CD14-positive monocyte (primary cell): ENCODE measurements at regions not wholly inside any gene's neighbourhood (a gene's known extent, or its start where the extent isn't known, plus 50 kb on each side); places are given as distances from the start of the nearest gene placed in this dataset.

Experiments used
- DNase-seq, 3 donors: peaks; one replicate each; pipeline ENCODE4 v3.0.0-alpha.2; 2011 to 2022
- H2AFZ ChIP-seq: 2 replicates; pipeline ENCODE4 v1.6.0; 2012; ENCODE audit warnings: mild to moderate bottlenecking, low read depth, low read length, inconsistent platforms; ENCODE audit not compliant: insufficient read depth, poor library complexity, severe bottlenecking
- H3K27ac ChIP-seq, 2 donors: 1 replicate in 1 of 2; 2 replicates in 1 of 2; pipeline ENCODE4 v1.5.1; 2012 to 2013; ENCODE audit warnings: low read length in 2 of 2, control low read depth in 1 of 2, inconsistent platforms in 1 of 2, low read depth in 1 of 2, mild to moderate bottlenecking in 1 of 2
- H3K27me3 ChIP-seq, 2 donors: one replicate each; pipeline versions ENCODE4 v1.6.0 to v1.6.1; 2011 to 2013; ENCODE audit warnings: low read length in 2 of 2; ENCODE audit not compliant: control insufficient read depth in 2 of 2, insufficient read depth in 2 of 2
- H3K36me3 ChIP-seq, 2 donors: replicated peaks in 1 of 2; 1 replicate in 1 of 2; 2 replicates in 1 of 2; pipeline versions ENCODE4 v1.5.1 to v1.6.1; 2012 to 2013; ENCODE audit warnings: low read length in 2 of 2, control low read depth in 1 of 2, inconsistent platforms in 1 of 2, mild to moderate bottlenecking in 1 of 2; ENCODE audit not compliant: insufficient read depth in 2 of 2, control insufficient read depth in 1 of 2
- H3K4me1 ChIP-seq, 2 donors: 1 replicate in 1 of 2; 2 replicates in 1 of 2; pipeline versions ENCODE4 v1.5.1 to v1.6.1; 2012 to 2013; ENCODE audit warnings: low read length in 2 of 2, control low read depth in 1 of 2, inconsistent platforms in 1 of 2, mild to moderate bottlenecking in 1 of 2, moderate library complexity in 1 of 2; ENCODE audit not compliant: insufficient read depth in 2 of 2, control insufficient read depth in 1 of 2
- H3K4me2 ChIP-seq: replicated peaks from 2 replicates; pipeline ENCODE3; 2012; ENCODE audit warnings: low read length, moderate library complexity, mild to moderate bottlenecking; ENCODE audit not compliant: poor library complexity, severe bottlenecking; ENCODE audit errors: extremely low read depth
- H3K4me3 ChIP-seq, 3 experiments: fragments of 200-600 bp in 1 of 3; sonication (generic) in 1 of 3; replicated peaks in 1 of 3; 1 replicate in 2 of 3; 2 replicates in 1 of 3; pipeline ENCODE4 v1.5.1; 2011 to 2013; ENCODE audit warnings: low read length in 3 of 3, mild to moderate bottlenecking in 3 of 3, control low read depth in 2 of 3, low read depth in 2 of 3, inconsistent platforms in 1 of 3, moderate library complexity in 1 of 3
- H3K79me2 ChIP-seq: 2 replicates; pipeline ENCODE4 v1.6.0; 2012; ENCODE audit warnings: mild to moderate bottlenecking, control low read depth, inconsistent platforms, low read length, moderate library complexity; ENCODE audit not compliant: insufficient read depth
- H3K9ac ChIP-seq: 2 replicates; pipeline ENCODE4 v1.6.0; 2017; ENCODE audit warnings: low read length, mild to moderate bottlenecking; ENCODE audit not compliant: insufficient read depth, poor library complexity, severe bottlenecking
- H3K9me3 ChIP-seq, 2 donors: replicated peaks in 1 of 2; 1 replicate in 1 of 2; 2 replicates in 1 of 2; pipeline versions ENCODE4 v1.5.1 to v1.6.1; 2012 to 2013; ENCODE audit warnings: low read length in 2 of 2, control low read depth in 1 of 2; ENCODE audit not compliant: control insufficient read depth in 1 of 2, insufficient read depth in 1 of 2
- H4K20me1 ChIP-seq: 2 replicates; pipeline ENCODE4 v1.6.0; 2012; ENCODE audit warnings: mild to moderate bottlenecking, low read length, control low read depth, moderate library complexity; ENCODE audit not compliant: insufficient read depth
- H3K27ac Mint-ChIP-seq, 7 donors: one replicate each; pipeline ENCODE4 v1.8.0; 2020; ENCODE audit warnings: mild to moderate bottlenecking in 7 of 7, mixed read lengths in 7 of 7, moderate library complexity in 6 of 7, inconsistent platforms in 2 of 7
- H3K27me3 Mint-ChIP-seq, 3 donors: one replicate each; pipeline ENCODE4 v1.8.0; 2021 to 2022; ENCODE audit warnings: low read depth in 3 of 3, mild to moderate bottlenecking in 3 of 3, mixed read lengths in 3 of 3, moderate library complexity in 3 of 3, inconsistent platforms in 1 of 3
- H3K36me3 Mint-ChIP-seq, 2 donors: one replicate each; pipeline ENCODE4 v1.8.0; 2020; ENCODE audit warnings: mixed read lengths in 2 of 2, inconsistent platforms in 1 of 2, mild to moderate bottlenecking in 1 of 2
- H3K4me1 Mint-ChIP-seq: one replicate; pipeline ENCODE4 v1.8.0; 2020; ENCODE audit warnings: mild to moderate bottlenecking, mixed read lengths
- H3K4me3 Mint-ChIP-seq, 2 donors: one replicate each; pipeline ENCODE4 v1.8.0; 2020; ENCODE audit warnings: mild to moderate bottlenecking in 2 of 2, mixed read lengths in 2 of 2, moderate library complexity in 1 of 2
- H3K9me3 Mint-ChIP-seq, 7 donors: one replicate each; pipeline ENCODE4 v1.8.0; 2020 to 2022; ENCODE audit warnings: mixed read lengths in 7 of 7, mild to moderate bottlenecking in 6 of 7, moderate library complexity in 6 of 7, inconsistent platforms in 2 of 7
- CTCF ChIP-seq: fragments of 200-600 bp; IDR thresholded peaks from one replicate; pipeline ENCODE4 v1.8.0; 2022; ENCODE audit warnings: antibody characterized with exemption, mild to moderate bottlenecking
- WGBS: methylation state at CpG from one replicate; pipeline ENCODE4 v1.1.5; 2013; ENCODE audit warnings: missing lambda C conversion rate; ENCODE audit not compliant: insufficient coverage; 5-methylcytosine and 5-hydroxymethylcytosine counted together
- intact Hi-C, 2 donors: fragments of 100-400 bp; cut with micrococcal nuclease; formaldehyde crosslinking; loops; one replicate each; pipeline versions ENCODE4 v1.15.0 to v1.15.1; 2023

GRCh38 chr6:163841733-163842132 is 427.2 kb downstream of the QKI start:
- Mint-ChIP-seq H3K27me3 (peaks cover 10 to 20% (median 13%) of the 10 kb centered on the region in 3 donors), H3K27ac (no peak overlapping the region), H3K36me3 (no peaks in the 10 kb centered on the region), H3K4me1 (no peaks in the 10 kb centered on the region), H3K4me3 (no peak overlapping the region), H3K9me3 (peaks cover 8 to 17% (median 13%) of the 10 kb centered on the region in 7 donors)
- intact Hi-C loops = no loop called here
- Histone ChIP-seq H3K79me2 (no peaks in the 10 kb centered on the region), H3K27me3 (peaks cover 2 to 3% of the 10 kb centered on the region in 2 donors), H3K4me2 (no peak overlapping the region), H3K27ac (no peak overlapping the region), H3K36me3 (no peaks in the 10 kb centered on the region), H3K4me1 (no peaks in the 10 kb centered on the region), H3K9ac (no peak overlapping the region), H4K20me1 (no peaks in the 10 kb centered on the region), H3K9me3 (peaks cover 12% of the 10 kb centered on the region in 2 donors), H3K4me3 (no peak overlapping the region), H2AFZ (no peak overlapping the region)
- DNase-seq = no peak
- TF ChIP-seq CTCF = no peak
- 89% methylated on average over 3 of the region's 3 CpGs for WGBS

GRCh38 chr6:163841326-163841725 is 426.8 kb downstream of the QKI start:
- H3K4me1 Mint-ChIP-seq = no peaks in the 10 kb centered on the region
- H3K4me1 ChIP-seq = no peaks in the 10 kb centered on the region
- no peak overlapping the region for H3K4me3 ChIP-seq
- peaks cover 12% of the 10 kb centered on the region in 2 donors for H3K9me3 ChIP-seq
- TF ChIP-seq CTCF = no peak
- no peak overlapping the region for H3K27ac Mint-ChIP-seq
- no peak overlapping the region for H3K27ac ChIP-seq
- H4K20me1 ChIP-seq = no peaks in the 10 kb centered on the region
- H3K36me3 ChIP-seq = no peaks in the 10 kb centered on the region
- peaks cover 2 to 3% of the 10 kb centered on the region in 2 donors for H3K27me3 ChIP-seq
- H3K36me3 Mint-ChIP-seq = no peaks in the 10 kb centered on the region
- intact Hi-C loops = no loop called here
- DNase-seq = no peak
- no peak overlapping the region for H3K4me3 Mint-ChIP-seq
- H3K9ac ChIP-seq = no peak overlapping the region
- no peak overlapping the region for H3K4me2 ChIP-seq
- 50% methylated on average over 2 of the region's 2 CpGs for WGBS
- peaks cover 10 to 24% (median 13%) of the 10 kb centered on the region in 3 donors for H3K27me3 Mint-ChIP-seq
- H3K9me3 Mint-ChIP-seq = peaks cover 8 to 18% (median 12%) of the 10 kb centered on the region in 7 donors
- H3K79me2 ChIP-seq = no peaks in the 10 kb centered on the region
- H2AFZ ChIP-seq = no peak overlapping the region
